ENCODE measurements at regions not wholly inside any gene's neighbourhood (a gene's known extent, or its start where the extent isn't known, plus 50 kb on each side); places are given as distances from the start of the nearest gene placed in this dataset.
"Not testable (repeated sequence)": the region's sequence is repeated elsewhere in the genome, so short reads cannot be mapped to it uniquely, and the experiment has no call there.

GRCh38 chr13:37173214-37173613, 67.8 kb upstream of the CSNK1A1L start:
- no peaks in the 10 kb centered on the region for H3K27me3 ChIP-seq (ENCODE audit: control insufficient read depth, insufficient read depth, low read length)
- H3K36me3 ChIP-seq (ENCODE audit: control insufficient read depth in 2 of 3, insufficient read depth in 3 of 3, low read length in 3 of 3), result no peaks in the 10 kb centered on the region
- H3K9me3 ChIP-seq (ENCODE audit: control insufficient read depth in 2 of 3, insufficient read depth in 1 of 3, low read length in 3 of 3), result no peaks in the 10 kb centered on the region
- no peaks in the 10 kb centered on the region for H3K4me1 ChIP-seq (ENCODE audit: control insufficient read depth in 2 of 3, insufficient read depth in 2 of 3, low read depth in 1 of 3, low read length in 3 of 3)
- no peak for TF ChIP-seq CTCF (IDR thresholded peaks at IDR 0.05; ENCODE audit: borderline replicate concordance, extremely low read depth, insufficient read depth)
- no peak overlapping the region for H3K27ac ChIP-seq (ENCODE audit: low read depth in 2 of 2, low read length in 2 of 2)
- DNase-seq, result peak in 1 of 5 donors; percentile 10
- no peak overlapping the region for H3K9ac ChIP-seq (ENCODE audit: low read length in 3 of 3)
- no peak overlapping the region for H3K4me3 ChIP-seq (ENCODE audit: low read length in 3 of 3)
- intact Hi-C loops (cut with DNase I), result no loop called here
- no peak for FAIRE-seq

- DNase-seq, result peak in 1 of 5 donors; percentile 69
- FAIRE-seq, result not testable (repeated sequence)
Measured at GRCh38 chr13:37172226-37172625, 66.8 kb upstream of the CSNK1A1L start.

GRCh38 chr13:37168926-37169325, 63.5 kb upstream of the CSNK1A1L start:
- intact Hi-C loops (cut with DNase I), result no loop called here
- Histone ChIP-seq H3K36me3 (ENCODE audit: control insufficient read depth in 2 of 3, insufficient read depth in 3 of 3, low read length in 3 of 3) (no peaks in the 10 kb centered on the region), H3K9me3 (ENCODE audit: control insufficient read depth in 2 of 3, insufficient read depth in 1 of 3, low read length in 3 of 3) (no peaks in the 10 kb centered on the region), H3K4me1 (ENCODE audit: control insufficient read depth in 2 of 3, insufficient read depth in 2 of 3, low read depth in 1 of 3, low read length in 3 of 3) (no peaks in the 10 kb centered on the region), H3K27ac (ENCODE audit: low read depth in 2 of 2, low read length in 2 of 2) (no peak overlapping the region), H3K27me3 (ENCODE audit: control insufficient read depth, insufficient read depth, low read length) (no peaks in the 10 kb centered on the region), H3K9ac (ENCODE audit: low read length in 3 of 3) (no peak overlapping the region), H3K4me3 (ENCODE audit: low read length in 3 of 3) (no peak overlapping the region)
- DNase-seq, result no peak
- no peak for TF ChIP-seq CTCF (IDR thresholded peaks at IDR 0.05; ENCODE audit: borderline replicate concordance, extremely low read depth, insufficient read depth)
- FAIRE-seq, result no peak

More at GRCh38 chr13:37172226-37172625, 66.8 kb upstream of the CSNK1A1L start:
- H3K27ac ChIP-seq (ENCODE audit: low read depth in 2 of 2, low read length in 2 of 2); H3K9ac ChIP-seq (ENCODE audit: low read length in 3 of 3); H3K9me3 ChIP-seq (ENCODE audit: control insufficient read depth in 2 of 3, insufficient read depth in 1 of 3, low read length in 3 of 3); H3K36me3 ChIP-seq (ENCODE audit: control insufficient read depth in 2 of 3, insufficient read depth in 3 of 3, low read length in 3 of 3); H3K4me1 ChIP-seq (ENCODE audit: control insufficient read depth in 2 of 3, insufficient read depth in 2 of 3, low read depth in 1 of 3, low read length in 3 of 3); H3K4me3 ChIP-seq (ENCODE audit: low read length in 3 of 3); intact Hi-C loops (cut with DNase I); H3K27me3 ChIP-seq (ENCODE audit: control insufficient read depth, insufficient read depth, low read length): not testable (repeated sequence)

- Histone ChIP-seq H3K27ac (ENCODE audit: low read depth in 2 of 2, low read length in 2 of 2) (no peak overlapping the region), H3K9me3 (ENCODE audit: control insufficient read depth in 2 of 3, insufficient read depth in 1 of 3, low read length in 3 of 3) (no peaks in the 10 kb centered on the region), H3K4me3 (ENCODE audit: low read length in 3 of 3) (no peak overlapping the region), H3K9ac (ENCODE audit: low read length in 3 of 3) (no peak overlapping the region), H3K27me3 (ENCODE audit: control insufficient read depth, insufficient read depth, low read length) (no peaks in the 10 kb centered on the region), H3K36me3 (ENCODE audit: control insufficient read depth in 2 of 3, insufficient read depth in 3 of 3, low read length in 3 of 3) (no peaks in the 10 kb centered on the region), H3K4me1 (ENCODE audit: control insufficient read depth in 2 of 3, insufficient read depth in 2 of 3, low read depth in 1 of 3, low read length in 3 of 3) (no peaks in the 10 kb centered on the region)
- TF ChIP-seq CTCF (IDR thresholded peaks at IDR 0.05; ENCODE audit: borderline replicate concordance, extremely low read depth, insufficient read depth), result no peak
- FAIRE-seq (no peak), DNase-seq (no peak)
- intact Hi-C loops (cut with DNase I), result no loop called here
Measured at GRCh38 chr13:37168151-37168550, 62.7 kb upstream of the CSNK1A1L start.
